ENCODE measurements at regions not wholly inside any gene's neighbourhood (a gene's known extent, or its start where the extent isn't known, plus 50 kb on each side); places are given as distances from the start of the nearest gene placed in this dataset.
"Not testable (repeated sequence)": the region's sequence is repeated elsewhere in the genome, so short reads cannot be mapped to it uniquely, and the experiment has no call there.

DNA sequence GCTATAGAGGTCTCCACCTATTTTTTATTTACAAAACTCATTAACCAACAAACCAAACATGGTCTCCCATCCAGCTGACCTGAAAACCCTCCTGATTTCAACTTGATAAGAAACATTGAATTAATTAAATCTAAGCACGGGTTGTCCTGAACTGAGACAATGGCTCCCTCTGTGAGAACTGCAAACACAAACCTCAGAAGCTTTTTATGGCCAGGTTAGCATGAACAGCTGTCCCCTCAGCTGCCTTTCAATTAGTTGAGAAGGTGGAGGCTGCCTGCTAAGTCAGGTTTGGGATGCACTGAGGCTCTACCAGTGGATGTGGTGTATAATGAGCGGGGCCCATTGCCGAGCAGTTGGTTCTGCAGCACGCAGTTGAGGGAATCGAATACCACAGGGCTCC, 258.5 kb upstream of the DDX18 start:
- no peak for DNase-seq

DNA sequence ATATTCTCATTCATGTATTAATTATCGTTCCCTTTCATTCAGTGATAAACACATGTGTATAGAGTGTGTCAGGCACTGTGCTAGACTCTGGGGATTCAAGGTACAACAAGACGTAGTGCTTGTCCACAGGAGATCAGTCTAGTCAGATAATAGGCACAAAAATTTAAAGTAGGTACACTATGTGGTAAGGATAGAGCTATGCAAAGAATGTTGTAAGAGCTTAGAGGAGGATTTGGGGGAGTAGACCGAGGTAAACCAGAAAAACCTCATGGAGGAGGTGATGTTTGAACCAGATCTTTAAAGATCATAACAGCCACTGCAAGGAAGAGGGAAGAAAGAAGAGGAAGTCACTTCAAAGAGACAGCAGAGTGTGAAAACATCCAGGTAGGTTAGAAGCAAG, 256.9 kb upstream of the DDX18 start:
- no peak for DNase-seq

DNA sequence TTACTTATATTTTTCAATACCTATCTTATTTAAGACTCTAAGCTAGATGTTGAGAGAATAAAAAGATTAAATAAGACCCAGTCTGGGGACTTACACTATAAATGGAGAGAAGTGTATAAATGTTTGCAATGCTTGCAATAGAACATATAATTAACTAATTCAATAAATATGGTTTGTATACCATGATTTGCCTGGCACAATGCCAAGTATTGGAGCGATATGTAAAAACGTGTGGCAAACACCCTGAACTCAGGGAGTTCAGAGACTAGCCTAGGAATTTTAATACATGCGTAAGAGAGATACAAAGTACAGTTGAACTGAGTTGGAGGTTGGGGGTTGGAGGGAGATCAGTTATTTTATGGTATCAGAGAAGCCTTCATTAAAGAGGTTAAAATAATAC, 251.8 kb upstream of the DDX18 start:
- no peak for DNase-seq

DNA sequence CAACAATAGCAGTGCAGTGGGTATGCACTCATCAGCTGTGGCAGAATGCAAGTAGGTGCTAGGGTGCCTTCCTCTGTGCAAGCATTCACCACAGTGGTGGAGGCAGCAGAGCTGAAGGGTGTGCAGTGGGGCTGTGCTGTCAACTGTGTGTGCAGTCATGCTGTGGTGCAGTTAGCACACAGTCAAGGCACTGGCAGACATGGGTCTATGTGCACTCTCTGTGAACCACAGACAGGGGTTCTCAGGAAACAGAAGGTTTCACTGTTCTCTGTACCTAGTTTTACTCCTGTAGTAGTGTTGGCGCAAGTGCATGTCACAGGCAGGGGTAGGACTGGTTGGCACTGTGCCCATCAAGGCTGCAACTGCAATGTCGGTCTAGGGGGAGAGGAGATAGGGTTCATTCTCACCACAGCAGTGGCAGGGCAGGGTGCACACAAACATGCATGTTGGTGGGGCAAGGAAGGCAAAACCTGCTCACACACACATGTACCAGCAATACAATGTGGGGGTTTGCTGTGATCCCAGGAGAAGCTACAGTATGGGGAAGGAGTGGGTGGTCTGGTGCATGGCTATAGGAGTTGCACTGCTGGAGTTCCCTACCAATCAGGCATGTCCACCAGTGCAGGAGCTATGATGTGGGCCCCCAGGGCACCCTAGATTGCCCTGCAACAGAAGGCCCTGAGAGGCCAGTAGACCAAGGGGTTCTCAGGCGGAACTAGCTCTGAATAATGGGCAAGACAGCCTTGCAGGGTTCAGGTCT, 242.7 kb upstream of the DDX18 start:
- no peak for DNase-seq

DNA sequence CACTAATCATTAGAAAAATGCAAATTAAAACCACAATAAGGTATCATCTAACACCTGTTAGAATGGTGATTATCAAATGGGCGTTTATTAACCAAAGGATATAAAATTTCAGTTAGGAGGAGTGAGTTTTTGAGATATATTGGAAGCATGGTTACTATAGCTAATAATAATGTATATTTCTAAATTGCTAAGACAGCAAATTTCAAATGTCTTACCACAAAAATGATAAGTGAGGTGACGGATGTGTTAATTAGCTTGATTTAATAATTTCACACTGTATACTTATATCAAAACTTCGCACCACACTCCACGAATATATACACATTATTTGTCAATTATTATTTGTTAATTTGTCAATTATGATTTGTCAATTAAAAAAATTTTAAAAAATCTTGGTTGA, 227.2 kb upstream of the DDX18 start:
- no peak for DNase-seq

DNA sequence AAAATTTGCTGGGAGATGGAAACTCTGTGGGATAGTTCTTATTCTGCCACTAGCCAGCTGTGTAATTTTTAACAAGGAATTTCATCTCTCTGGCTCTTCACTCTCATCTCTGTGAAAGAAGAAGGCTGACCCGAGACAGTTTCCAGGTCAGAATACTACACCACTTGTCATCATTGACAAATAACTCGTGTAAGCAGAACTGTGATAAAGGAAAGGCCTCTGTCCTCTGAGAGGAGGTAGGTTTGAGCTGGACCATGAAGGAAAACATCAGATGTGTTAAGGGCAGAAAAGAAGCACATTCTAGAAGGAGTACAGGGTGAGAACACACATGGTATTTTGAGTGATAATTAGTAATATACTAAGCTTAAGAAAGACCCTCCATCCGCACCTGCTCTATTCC, 211.4 kb upstream of the DDX18 start:
- DNase-seq, result no peak

DNA sequence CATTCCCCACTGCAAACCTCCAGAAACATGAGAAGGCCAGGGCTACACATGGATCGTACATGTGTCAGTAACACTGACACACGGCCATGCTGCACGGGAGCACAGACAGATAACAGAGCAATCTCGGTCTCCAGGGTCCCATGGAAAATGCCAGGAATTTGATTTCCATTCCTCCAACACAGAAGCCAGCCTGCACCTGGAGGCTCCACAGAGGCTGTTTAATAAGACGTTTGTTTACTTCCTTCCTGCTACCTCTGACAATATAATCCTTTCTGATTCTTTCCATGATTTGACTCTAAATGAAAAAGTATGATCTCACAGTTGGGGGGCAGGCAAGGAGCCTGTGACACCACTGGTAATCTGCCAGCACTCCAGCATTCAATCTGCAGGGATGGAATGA, 210.9 kb upstream of the DDX18 start:
- DNase-seq, result no peak

DNA sequence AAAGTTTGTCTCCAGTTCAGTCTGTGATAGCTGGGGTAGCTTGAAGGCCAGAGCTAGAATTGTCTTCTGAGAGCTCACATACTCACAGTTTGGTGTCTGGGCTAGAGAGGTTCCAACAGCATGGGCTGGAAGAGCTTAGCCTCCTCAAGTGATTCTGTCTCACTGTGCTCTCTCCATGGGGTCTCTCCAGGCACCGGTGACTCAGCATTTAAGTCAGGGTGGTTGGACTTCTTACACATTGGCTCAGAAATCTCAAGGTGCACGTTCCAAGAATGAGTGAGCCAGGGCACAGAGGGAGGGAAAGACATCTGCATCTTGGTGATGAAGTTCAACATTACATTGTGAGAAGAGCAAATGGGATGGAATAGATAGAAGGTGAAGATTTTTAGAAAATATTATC, 207.3 kb upstream of the DDX18 start:
- DNase-seq, result no peak

DNA sequence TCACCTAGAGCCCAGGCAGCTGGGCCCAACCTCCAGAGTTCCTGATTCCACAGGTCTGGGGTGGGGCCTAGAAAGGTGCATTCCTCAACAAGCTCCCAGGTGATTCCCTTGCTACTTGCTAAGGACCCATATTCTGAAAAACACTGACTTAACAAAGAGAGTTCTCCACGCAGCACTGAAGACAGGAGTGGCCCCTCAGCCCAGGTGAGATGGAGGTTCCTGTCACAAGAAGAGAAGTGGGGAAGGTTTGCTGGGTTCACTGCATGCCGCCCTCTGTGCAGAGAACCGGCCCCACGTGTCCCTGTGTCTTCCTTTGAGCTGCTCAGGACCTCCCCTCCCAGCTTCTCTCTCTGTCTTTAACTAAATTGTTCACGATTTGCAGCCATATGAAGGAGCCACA, 201.4 kb upstream of the DDX18 start:
- no peak for DNase-seq

DNA sequence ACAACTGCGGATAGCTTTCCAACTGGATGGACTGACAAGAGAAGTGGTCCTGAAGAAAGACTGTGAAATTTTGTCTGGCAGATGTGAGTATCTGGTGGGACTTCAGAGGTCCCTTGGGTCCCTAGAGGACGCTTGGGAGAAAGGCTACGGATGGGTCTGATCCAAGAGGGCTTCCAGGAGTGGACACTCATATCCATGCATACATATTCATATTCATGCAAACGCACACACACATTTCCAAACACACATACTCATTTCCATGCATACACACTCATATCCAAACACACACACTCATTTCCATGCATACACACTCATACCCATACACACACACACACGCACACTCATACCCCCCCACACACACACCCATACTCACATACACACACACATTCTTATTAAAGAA, 200.2 kb upstream of the DDX18 start:
- no peak for DNase-seq

DNA sequence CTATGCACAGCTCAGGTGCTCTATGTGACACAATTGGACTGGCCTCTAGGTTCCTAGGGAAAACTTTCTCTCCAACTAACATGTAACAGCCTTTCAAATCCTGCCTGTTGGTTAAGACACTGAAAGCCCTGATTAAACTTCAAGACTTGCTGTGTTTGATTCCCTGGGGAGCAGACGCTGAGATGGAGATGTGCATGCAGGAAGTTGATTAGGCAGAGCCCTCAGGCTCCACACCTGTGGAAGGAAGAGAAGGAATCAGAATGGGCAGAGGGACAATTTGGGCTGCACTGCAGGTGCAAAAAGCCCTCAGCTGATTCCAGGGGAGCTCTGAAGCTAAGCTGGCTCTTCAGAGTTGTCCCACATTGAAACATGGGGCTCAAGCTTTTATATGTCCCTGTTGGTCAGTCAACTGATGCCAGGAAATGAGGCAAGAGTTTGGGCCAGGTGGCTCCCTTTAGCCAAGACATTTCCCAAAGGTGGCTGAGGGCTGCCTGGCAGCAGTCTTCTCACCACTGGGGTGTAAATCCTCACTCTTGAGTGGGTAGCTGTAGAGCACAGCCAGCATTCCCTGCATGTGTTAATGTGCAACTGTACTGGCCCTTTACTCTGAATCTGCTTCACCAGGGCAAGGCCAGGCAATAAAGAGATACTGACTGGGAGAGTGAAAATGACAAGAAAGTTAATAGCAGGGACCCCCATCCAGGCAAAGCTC, 199.5 kb upstream of the DDX18 start:
- no peak for DNase-seq

DNA sequence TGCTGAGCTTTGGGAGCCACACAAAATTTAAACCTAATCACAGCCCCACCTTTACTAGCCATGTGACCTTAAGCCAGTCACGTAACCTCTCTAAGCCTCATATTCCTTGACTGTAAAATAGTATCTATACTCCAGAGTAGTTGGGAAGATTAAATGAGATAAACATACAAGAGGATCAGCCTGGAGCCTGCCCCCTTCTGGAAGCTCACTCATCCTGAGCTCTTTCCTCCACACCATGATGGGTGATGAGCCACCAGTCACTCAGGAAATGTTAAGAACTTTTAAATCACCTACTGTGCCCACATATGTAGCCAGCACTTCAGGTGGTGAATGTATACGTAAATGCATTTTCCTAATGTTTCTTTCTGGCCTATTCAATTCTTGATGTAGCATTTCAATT, 195.9 kb upstream of the DDX18 start:
- DNase-seq, result no peak

DNA sequence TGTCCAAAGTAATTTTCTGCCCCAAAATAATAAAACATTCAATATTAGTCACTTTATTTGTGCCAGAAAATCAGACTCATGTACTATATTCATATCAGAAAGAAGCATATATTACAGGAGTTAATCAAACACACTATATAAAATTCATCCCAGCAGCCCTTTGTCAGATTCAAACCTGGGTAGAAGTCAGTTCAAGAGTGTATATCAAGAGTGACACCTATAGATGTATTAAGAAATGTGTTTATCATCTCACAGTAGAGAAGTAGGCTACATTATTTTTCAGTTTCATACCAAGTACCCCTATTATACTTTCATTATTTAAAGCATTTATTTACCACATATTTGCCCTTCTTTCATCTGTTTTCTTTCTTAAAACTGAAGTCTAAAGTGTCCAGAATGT, 193.2 kb upstream of the DDX18 start:
- DNase-seq, result no peak

DNA sequence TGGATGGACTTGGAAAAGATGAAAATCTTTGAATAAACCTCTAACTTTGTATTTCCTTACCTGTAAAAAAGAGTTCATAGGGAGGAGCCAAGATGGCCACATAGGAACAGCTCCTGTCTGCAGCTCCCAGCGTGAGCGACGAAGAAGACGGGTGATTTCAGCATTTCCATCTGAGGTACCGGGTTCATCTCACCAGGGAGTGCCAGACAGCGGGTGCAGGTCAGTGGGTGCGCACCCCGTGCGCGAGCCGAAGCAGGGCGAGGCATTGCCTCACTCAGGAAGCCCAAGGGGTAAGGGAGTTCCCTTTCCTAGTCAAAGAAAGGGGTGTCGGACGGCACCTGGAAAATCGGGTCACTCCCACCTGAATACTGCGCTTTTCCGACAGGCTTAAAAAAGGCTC, 191.3 kb upstream of the DDX18 start:
- DNase-seq, result not testable (repeated sequence)

DNA sequence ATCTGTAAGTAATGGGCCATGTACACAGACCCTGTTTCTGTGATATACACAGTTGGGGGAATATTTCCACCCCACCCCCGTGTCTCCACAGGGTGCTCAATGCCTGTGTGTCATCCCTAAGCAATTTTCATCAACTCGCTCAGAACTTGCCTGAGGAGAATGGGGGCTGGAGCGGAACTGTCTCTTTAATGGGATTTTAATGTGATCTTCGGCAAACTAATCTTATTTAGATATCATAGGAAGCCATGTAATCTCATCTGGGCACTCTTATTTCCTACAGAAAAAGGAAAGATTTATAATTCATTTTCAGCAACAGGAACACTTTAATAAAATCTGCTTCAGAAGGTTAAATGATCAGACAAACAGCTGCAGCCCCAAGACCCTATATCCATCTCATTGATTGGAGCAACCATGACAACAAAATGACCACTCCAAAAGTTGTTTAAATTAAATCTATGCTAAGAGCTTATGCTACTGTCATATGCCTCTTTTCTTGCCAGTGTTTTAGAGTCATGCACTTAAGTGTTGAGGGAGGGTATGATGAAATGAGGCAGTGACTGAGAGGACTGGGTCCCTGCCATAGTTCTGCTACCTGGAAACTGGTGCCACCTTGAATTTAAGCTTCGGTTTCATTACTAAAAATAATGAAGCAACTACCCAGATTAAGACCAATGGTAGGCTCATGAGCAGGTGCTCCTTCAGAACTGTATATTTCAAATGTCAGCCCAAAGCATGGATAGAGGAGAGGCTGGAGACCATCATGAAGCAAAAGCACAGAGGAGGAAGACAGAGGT, 183.1 kb upstream of the DDX18 start:
- DNase-seq, result no peak

DNA sequence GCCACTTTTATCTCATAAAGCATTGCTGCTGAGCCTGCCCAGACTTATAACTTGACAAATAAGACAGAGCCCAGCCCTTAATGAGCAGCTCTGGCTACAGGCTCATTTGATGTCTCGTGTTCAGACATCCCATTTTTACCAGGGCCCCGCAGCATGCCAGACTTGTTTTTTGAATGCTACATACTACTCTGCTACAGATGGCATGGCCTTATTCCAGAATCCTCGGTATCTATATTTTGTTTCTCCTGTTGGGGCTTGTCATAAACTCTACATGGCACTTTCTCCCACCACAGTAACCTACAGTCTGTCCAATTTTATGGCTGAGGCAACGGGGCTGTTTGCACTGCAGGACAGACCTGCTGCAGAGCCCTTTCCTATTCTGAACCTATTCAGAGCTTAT, 179.0 kb upstream of the DDX18 start:
- no peak for DNase-seq

DNA sequence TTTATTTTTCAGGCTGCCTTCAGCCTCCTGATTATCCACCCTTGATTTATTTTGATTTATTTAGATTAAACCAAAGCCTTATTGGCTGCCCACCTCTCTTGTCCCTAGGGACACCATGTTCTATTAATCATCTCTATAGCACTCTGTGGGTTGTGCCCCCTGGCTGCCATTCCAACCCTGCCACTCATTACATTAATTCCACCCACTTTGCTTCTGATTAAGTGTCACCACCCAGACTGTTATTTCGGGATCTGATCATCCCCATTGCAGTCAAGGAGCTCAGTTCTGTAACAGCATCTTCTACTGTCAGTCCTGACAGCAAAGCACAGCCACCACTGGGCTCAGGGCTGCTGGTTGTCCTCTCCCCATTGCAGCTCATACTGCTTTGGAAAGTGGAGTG, 175.1 kb upstream of the DDX18 start:
- DNase-seq, result no peak

DNA sequence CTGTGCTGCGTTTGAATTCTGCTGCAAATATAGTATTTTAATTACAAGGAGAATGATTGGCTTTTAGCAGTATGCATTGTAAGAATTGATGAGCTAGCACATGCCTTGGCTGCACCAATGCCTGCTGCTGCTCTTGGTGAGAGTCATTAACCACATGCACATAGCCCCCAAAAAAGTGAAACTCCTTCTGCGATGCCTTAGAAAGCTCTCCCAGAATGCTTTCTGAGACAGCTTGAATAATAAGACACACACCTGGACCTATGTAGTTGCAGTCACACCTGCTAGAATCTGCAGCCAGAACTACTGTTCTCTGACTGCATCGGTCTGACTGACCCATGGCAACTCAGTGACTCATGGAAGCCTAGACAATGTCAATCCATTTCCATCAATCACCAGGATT, 170.1 kb upstream of the DDX18 start:
- no peak for DNase-seq

DNA sequence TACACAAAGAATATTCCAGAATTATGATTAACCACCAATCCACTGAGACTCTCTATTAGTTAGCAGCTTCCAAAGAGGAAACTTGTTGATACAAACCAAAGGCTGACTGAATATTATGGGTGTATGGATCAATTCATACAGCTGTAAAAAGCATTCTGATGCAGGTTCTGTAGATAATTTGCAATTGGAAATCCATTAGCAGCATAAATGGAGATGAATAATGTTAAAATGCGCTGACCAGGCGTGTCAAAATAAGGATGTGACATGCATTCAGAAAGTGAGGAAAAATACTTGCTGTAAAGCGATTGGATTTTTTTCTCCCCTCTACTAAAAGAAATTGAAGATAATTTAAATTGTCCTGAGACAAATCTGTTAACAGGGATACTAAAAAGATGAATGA, 169.0 kb upstream of the DDX18 start:
- DNase-seq, result no peak

DNA sequence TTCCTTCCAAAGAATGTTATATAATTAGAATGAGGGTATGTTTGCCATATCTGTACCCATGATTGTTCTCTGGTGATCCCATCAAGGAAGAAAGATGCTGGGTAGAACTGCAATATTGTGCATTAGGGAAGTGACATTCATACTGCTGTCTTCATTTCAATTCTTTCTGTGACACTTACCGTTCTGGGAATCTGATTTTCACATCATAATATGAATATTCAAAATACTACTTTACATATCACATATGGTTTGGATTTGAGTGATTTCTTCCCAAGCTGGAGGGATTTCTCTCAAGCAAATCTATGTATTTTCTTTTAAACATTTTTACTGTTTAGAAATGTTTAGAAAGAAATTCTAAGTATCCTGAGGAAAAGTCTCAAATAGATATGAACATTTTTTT, 168.4 kb upstream of the DDX18 start:
- DNase-seq, result no peak

DNA sequence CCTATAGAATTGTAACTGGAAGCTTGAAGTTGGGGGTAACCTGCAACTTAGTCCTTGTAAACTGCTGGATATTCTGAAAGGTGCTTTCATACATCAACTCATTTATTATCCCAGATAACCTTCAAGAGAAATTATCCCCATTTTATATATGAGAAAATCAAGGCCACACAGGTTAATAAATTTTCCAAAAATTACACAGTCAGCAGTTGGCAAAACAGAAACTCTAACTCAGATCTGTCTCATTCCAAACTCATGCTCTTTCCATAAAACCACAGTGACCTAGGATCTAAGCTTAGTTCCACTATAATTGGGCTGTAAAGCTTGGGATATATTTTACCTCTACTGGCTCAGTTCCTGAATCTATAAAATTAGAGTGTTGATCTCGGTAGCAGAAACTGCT, 167.6 kb upstream of the DDX18 start:
- no peak for DNase-seq

DNA sequence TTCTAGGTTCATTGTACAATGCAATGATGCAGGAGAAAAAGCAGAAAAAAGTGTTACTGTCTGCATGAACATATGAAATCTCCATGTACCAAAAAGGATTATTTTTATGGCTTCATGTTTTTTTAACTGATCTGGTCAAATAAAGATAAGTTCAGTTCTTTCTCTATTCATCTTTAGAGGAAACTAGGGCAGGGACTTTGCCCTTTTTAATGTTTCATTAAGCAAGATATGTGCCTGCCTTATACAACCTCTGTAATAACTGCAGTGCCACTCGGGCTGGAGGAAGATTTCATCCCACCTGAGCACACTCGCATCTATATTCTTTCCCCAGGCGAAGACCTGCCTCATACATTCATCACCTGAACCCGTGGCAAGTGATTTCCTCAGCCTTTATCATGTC, 157.9 kb upstream of the DDX18 start:
- DNase-seq, result no peak

DNA sequence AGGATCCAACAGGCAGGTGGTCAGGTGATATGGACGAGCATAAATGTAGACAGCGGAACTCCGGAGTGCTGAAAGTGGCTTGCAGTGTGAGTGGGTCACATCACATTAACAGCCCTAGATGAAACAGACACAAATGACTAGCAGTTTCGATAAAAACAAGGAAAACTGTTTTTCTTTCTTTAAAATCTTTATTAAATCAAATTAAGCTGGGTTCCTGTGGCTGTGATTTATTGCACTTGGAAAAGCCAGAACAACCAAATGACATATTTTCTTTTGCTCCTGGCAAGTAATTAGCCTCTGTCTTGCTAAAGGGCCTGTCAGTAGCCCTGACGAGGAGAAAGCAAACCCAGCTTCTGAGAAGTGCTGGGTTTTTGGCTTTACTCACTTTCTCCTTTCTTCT, 152.9 kb upstream of the DDX18 start:
- no peak for DNase-seq

DNA sequence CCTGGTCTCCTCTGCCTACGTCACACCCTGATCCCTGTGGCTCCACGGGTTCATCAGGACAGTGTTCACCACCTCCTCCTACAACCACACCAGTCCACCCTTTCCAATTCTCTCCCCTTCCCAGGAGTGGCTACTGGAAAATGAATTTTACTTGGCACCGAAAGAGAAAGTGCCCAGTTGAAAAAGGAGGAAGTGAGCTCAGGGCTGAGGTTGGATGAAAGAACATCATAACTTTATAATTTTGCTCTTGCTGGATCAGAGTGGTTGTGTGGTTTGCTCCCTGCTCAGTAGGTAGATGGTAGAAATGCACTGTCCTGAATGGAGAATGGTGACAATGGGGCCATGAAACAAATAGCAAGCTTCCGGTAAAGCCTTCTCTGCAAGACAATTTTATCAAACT, 140.3 kb upstream of the DDX18 start:
- DNase-seq, result no peak
